Heart right ventricle (tissue), 16 donors: ENCODE measurements at regions not wholly inside any gene's neighbourhood (a gene's known extent, or its start where the extent isn't known, plus 50 kb on each side); places are given as distances from the start of the nearest gene placed in this dataset.

Source experiments
- ATAC-seq, 8 donors: fragments of 200-7000 bp; cut with Tn5 transposase; one replicate each; pipeline ENCODE4 v1.9.1; 2020; ENCODE audit warnings: mild to moderate bottlenecking in 8 of 8, moderate library complexity in 8 of 8, moderate number of reproducible peaks in 1 of 8
- DNase-seq, 2 donors: peaks; one replicate each; pipeline ENCODE4 v3.0.0-alpha.2; 2020
- H3K27ac ChIP-seq, 10 donors: fragments of 200-600 bp; sonication (generic) in 2 of 10; one replicate each; pipeline versions ENCODE4 v1.5.0 to v1.8.0; 2020 to 2022; ENCODE audit warnings: mild to moderate bottlenecking in 3 of 10
- H3K27me3 ChIP-seq, 7 donors: fragments of 200-600 bp; one replicate each; pipeline ENCODE4 v1.8.0; 2021 to 2022; ENCODE audit warnings: mild to moderate bottlenecking in 2 of 7
- H3K36me3 ChIP-seq, 9 donors: fragments of 200-600 bp; sonication (generic) in 1 of 9; one replicate each; pipeline versions ENCODE4 v1.5.0 to v1.8.0; 2020 to 2022; ENCODE audit warnings: mild to moderate bottlenecking in 2 of 9
- H3K4me1 ChIP-seq, 9 donors: fragments of 200-600 bp; sonication (generic) in 1 of 9; one replicate each; pipeline versions ENCODE4 v1.5.0 to v1.8.0; 2020 to 2022; ENCODE audit warnings: mild to moderate bottlenecking in 4 of 9
- H3K4me3 ChIP-seq, 10 donors: fragments of 200-600 bp; sonication (generic) in 2 of 10; one replicate each; pipeline versions ENCODE4 v1.5.0 to v1.8.0; 2020 to 2022; ENCODE audit warnings: mild to moderate bottlenecking in 7 of 10, moderate library complexity in 2 of 10
- H3K9me3 ChIP-seq, 11 donors: fragments of 200-600 bp in 10 of 11; sonication (generic) in 2 of 11; one replicate each; pipeline versions ENCODE4 v1.5.0 to v1.8.0; 2013 to 2022; ENCODE audit warnings: mild to moderate bottlenecking in 2 of 11, control low read depth in 1 of 11, moderate library complexity in 1 of 11
- WGBS, 2 donors: extraction: QIAGEN DNeasy Blood & Tissue Kit; methylation state at CpG; one replicate each; pipeline ENCODE4 v1.1.7; 2013; ENCODE audit warnings: inconsistent platforms in 1 of 2; 5-methylcytosine and 5-hydroxymethylcytosine counted together
- intact Hi-C, 10 donors: fragments of 100-400 bp; cut with DNase I; formaldehyde crosslinking; loops; one replicate each; pipeline versions ENCODE4 v1.11.1 to v1.14.2; 2022
- TF ChIP-seq, protein P1 (sequence below), 9 donors: fragments of 200-600 bp; sonication (generic) in 2 of 9; IDR thresholded peaks; one replicate each; pipeline versions ENCODE4 v1.5.0 to v1.8.0; 2021 to 2022; ENCODE audit warnings: antibody characterized with exemption in 9 of 9, mild to moderate bottlenecking in 5 of 9, moderate library complexity in 1 of 9
- donor health status: Arrhythmogenic right ventricular cardiomyopathy.
- donor health status: ischemic (EF 13 %, LVEDD 7.1; RV severe dilation, severe dysfunction).
- donor health status: healthy with polysubstance abuse.
- donor health status: DM: no; HTN: yes; CAD: no.
- donor health status: DM: no; HTN: no; CAD: no.
- donor health status: ischemic (EF 25% LVEDD 6.9; RV normal size, moderate dysfunction).
- donor health status: ischemic (EF 25% LVEDD 5.7; RV mildly dilated, moderate dysfunction).
- donor health status: healthy.
- donor health status: DM: yes; HTN: yes; CAD: no.
- donor health status: Ischemic cardiomyopathy.
- donor health status: ischemic (EF 35%, LVEDD 5.7; RV mildly dilated, moderate dysfunction).
- donor health status: nonischemic (EF 11% LVEDD 7.7; RV severe dilation, severe dysfunction).
- donor health status: DM: yes; HTN: yes; CAD: no.
- donor health status: PGD.
- donor health status: ischemic (EF 29% LVEDD 5.4; RV normal size, mild dysfunction).
- donor health status: nonischemic (EF 23%, LVEDD 6.1; RV moderate dilation, normal function).

DNA sequence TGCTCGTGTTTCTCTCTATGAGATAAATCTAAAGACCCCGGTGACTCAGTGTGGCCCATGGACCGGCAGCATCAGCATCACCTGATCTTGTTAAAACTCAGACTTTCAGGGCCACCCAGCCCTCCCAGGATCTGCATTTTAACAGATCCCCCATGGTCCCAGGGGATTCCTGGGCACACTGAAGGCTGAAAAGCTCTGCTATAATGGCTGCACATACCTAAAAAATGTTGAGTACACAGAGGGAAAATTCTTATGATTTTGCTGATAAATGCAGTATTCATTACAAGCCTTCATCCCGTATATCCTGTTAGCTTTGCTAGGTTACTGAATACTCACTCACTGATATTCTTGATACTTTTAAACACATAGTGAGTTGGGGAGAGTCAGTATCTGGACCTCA is 200.5 kb downstream of the MYLK4 start:
- TF ChIP-seq, protein P1, sequence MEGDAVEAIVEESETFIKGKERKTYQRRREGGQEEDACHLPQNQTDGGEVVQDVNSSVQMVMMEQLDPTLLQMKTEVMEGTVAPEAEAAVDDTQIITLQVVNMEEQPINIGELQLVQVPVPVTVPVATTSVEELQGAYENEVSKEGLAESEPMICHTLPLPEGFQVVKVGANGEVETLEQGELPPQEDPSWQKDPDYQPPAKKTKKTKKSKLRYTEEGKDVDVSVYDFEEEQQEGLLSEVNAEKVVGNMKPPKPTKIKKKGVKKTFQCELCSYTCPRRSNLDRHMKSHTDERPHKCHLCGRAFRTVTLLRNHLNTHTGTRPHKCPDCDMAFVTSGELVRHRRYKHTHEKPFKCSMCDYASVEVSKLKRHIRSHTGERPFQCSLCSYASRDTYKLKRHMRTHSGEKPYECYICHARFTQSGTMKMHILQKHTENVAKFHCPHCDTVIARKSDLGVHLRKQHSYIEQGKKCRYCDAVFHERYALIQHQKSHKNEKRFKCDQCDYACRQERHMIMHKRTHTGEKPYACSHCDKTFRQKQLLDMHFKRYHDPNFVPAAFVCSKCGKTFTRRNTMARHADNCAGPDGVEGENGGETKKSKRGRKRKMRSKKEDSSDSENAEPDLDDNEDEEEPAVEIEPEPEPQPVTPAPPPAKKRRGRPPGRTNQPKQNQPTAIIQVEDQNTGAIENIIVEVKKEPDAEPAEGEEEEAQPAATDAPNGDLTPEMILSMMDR (IDR thresholded peaks at IDR 0.05): no peak
- intact Hi-C loops: no loop called here
- Histone ChIP-seq H3K4me1 (peaks cover 0 to 13% (median 0%) of the 10 kb centered on the region in 9 donors), H3K27ac (no peak overlapping the region), H3K9me3 (peaks cover 0 to 6% (median 0%) of the 10 kb centered on the region in 11 donors), H3K27me3 (peaks cover 0 to 22% (median 0%) of the 10 kb centered on the region in 7 donors), H3K4me3 (no peak overlapping the region), H3K36me3 (no peaks in the 10 kb centered on the region)
- ATAC-seq: no peak
- 76 to 82% methylated on average over 4 of the region's 4 CpGs for WGBS, 2 donors
- DNase-seq: no peak

DNA sequence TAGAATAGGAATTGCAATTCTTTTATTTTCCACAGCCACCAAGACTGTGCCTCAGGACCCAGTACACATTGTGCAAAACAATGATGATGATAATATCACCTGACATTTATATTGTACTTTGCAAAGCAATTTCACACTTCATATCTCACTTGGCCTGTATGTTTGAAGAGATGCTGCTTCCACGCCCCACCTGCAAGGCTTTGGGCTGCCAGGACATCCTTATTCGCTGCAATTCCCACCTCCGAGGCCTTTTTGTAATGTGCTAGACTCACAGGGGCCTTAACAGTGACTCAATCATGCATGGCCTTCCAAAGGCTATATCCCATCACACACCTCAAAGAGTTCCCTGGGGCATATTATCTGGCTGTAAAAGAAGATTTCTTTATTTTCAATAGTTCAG is 200.9 kb downstream of the MYLK4 start:
- whole genome bisulfite sequencing, 2 donors: 59 to 96% methylated on average over 3 of the region's 3 CpGs
- H3K9me3 ChIP-seq: peaks cover 0 to 6% (median 0%) of the 10 kb centered on the region in 11 donors
- no peaks in the 10 kb centered on the region for H3K36me3 ChIP-seq
- no peak for DNase-seq
- intact Hi-C loops: no loop called here
- H3K27me3 ChIP-seq: peaks cover 0 to 22% (median 0%) of the 10 kb centered on the region in 7 donors
- H3K4me3 ChIP-seq: no peak overlapping the region
- peaks cover 0 to 13% (median 0%) of the 10 kb centered on the region in 9 donors for H3K4me1 ChIP-seq
- no peak overlapping the region for H3K27ac ChIP-seq
- no peak for ATAC-seq
- TF ChIP-seq, protein P1 (IDR thresholded peaks at IDR 0.05): no peak

DNA sequence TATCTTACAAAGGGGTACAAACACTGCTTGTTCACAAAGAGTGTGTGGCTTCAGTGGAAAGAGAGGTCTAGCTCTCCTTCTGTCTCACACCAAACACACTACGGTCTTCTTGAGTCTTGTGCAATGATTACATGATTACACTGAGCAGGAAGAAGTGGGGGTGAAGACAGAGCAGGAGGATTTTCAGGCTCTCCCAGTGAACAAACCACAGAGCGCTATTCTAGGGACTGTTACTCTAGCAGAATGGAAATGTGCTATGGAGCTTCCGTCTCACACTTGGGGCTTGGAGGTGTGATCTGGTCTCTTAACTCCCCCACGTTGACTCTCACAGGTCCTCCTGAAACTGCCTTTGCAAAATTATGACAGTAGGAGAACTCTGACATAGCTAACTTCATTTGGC is 203.4 kb downstream of the MYLK4 start:
- Histone ChIP-seq H3K4me1 (peaks cover 0 to 26% (median 0%) of the 10 kb centered on the region in 9 donors), H3K9me3 (peaks cover 0 to 6% (median 0%) of the 10 kb centered on the region in 11 donors), H3K36me3 (no peaks in the 10 kb centered on the region), H3K4me3 (no peak overlapping the region), H3K27me3 (peaks cover 0 to 41% (median 0%) of the 10 kb centered on the region in 7 donors), H3K27ac (no peak overlapping the region)
- no peak for DNase-seq
- TF ChIP-seq, protein P1 (IDR thresholded peaks at IDR 0.05): no peak
- ATAC-seq: no peak
- intact Hi-C loops: no loop called here
- 82 to 83% methylated on average over 4 of the region's 4 CpGs for WGBS, 2 donors

DNA sequence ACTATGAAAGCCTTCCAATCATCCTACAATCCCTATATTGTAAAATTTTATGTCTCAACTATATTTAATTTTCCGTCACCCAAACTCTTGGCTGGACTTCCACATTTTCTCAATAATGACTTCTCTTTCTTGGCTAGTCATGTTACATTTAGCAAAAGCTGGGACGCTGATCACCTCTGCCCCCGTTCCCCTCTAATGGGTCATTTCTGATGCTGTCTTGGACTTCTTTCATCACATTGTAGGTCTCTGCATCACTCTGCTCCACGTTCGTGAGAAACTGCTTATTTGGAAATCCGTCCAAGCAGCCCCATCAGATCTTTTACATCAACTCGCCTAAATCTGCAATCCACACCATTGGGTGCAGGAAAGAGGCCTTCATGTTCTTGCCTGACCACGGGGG is 203.8 kb downstream of the MYLK4 start:
- intact Hi-C loops: no loop called here
- WGBS, 2 donors: 83 to 90% methylated on average over 8 of the region's 8 CpGs
- Histone ChIP-seq H3K4me1 (peaks cover 0 to 31% (median 0%) of the 10 kb centered on the region in 9 donors), H3K36me3 (no peaks in the 10 kb centered on the region), H3K9me3 (peaks cover 0 to 6% (median 0%) of the 10 kb centered on the region in 11 donors), H3K4me3 (no peak overlapping the region), H3K27ac (no peak overlapping the region), H3K27me3 (peaks cover 0 to 46% (median 0%) of the 10 kb centered on the region in 7 donors)
- ATAC-seq (no peak), DNase-seq (no peak)
- TF ChIP-seq, protein P1 (IDR thresholded peaks at IDR 0.05): no peak
